Occipital lobe (tissue), 1 donor: ENCODE measurements at regions not wholly inside any gene's neighbourhood (a gene's known extent, or its start where the extent isn't known, plus 50 kb on each side); places are given as distances from the start of the nearest gene placed in this dataset.
A peak's percentile ranks its signal among the peaks of the same experiment; 100 is the strongest.
"Not testable (repeated sequence)": the region's sequence is repeated elsewhere in the genome, so short reads cannot be mapped to it uniquely, and the experiment has no call there.

Experiments
- DNase-seq: peaks from one replicate; lab custom pipeline; 2025; lab: John Stamatoyannopoulos, UW

GRCh38 chr16:80014241-80014939, 413.9 kb upstream of the MAF start:
- no peak for DNase-seq

GRCh38 chr16:80012586-80012985, 412.0 kb upstream of the MAF start:
- no peak for DNase-seq

- no peak for DNase-seq
Observed at GRCh38 chr16:80009971-80010659, 409.6 kb upstream of the MAF start.

GRCh38 chr16:80008857-80009256, 408.3 kb upstream of the MAF start:
- DNase-seq = no peak

GRCh38 chr16:80007231-80007630, 406.7 kb upstream of the MAF start:
- DNase-seq = no peak

- no peak for DNase-seq
Observed at GRCh38 chr16:80006241-80007215, 406.0 kb upstream of the MAF start.

GRCh38 chr16:80004113-80004512, 403.6 kb upstream of the MAF start:
- no peak for DNase-seq

GRCh38 chr16:80002261-80002660, 401.7 kb upstream of the MAF start:
- no peak for DNase-seq

GRCh38 chr16:79998143-79998542, 397.6 kb upstream of the MAF start:
- DNase-seq = no peak

GRCh38 chr16:79997257-79997656, 396.7 kb upstream of the MAF start:
- no peak for DNase-seq

GRCh38 chr16:79996321-79996720, 395.8 kb upstream of the MAF start:
- DNase-seq = no peak

GRCh38 chr16:79995315-79995714, 394.8 kb upstream of the MAF start:
- DNase-seq = no peak

GRCh38 chr16:79994418-79994817, 393.9 kb upstream of the MAF start:
- DNase-seq = peak; percentile 28

- DNase-seq = no peak
Observed at GRCh38 chr16:79993629-79994209, 393.2 kb upstream of the MAF start.

- no peak for DNase-seq
Observed at GRCh38 chr16:79991969-79992368, 391.4 kb upstream of the MAF start.

- DNase-seq = no peak
Observed at GRCh38 chr16:79988721-79989220, 388.2 kb upstream of the MAF start.

- DNase-seq = no peak
Observed at GRCh38 chr16:79988089-79988488, 387.6 kb upstream of the MAF start.

- no peak for DNase-seq
Observed at GRCh38 chr16:79986352-79986751, 385.8 kb upstream of the MAF start.

GRCh38 chr16:79985606-79986005, 385.1 kb upstream of the MAF start:
- no peak for DNase-seq

- DNase-seq = not testable (repeated sequence)
Observed at GRCh38 chr16:79984149-79984548, 383.6 kb upstream of the MAF start.

- no peak for DNase-seq
Observed at GRCh38 chr16:79982862-79983261, 382.3 kb upstream of the MAF start.

- DNase-seq = no peak
Observed at GRCh38 chr16:79982361-79982760, 381.8 kb upstream of the MAF start.
